ENCODE measurements at regions not wholly inside any gene's neighbourhood (a gene's known extent, or its start where the extent isn't known, plus 50 kb on each side); places are given as distances from the start of the nearest gene placed in this dataset.

DNA sequence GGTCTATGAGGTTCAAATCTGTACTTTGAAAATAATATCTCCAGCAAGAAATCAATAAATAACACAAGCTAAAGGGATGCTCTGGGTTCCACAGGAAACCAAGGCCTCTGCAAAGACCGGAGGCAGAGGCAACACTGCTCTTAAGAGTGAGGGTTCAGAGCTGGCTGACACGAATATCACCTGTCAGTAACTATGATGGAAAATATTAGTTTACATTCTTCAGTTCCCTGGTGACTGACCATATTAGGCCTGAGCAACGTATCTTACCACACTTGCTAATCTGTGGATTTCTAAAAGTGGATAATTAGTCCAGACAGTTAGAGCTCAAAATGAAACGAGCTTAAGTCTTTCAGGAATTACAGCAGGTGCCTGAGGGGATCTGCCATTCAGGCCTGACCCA lies 459.3 kb downstream of the HS3ST3B1 start:
- peaks cover 48% of the 10 kb centered on the region for H3K4me1 ChIP-seq (ENCODE audit: insufficient read depth, low read length)
- H3K9me3 ChIP-seq (ENCODE audit: low read length), result no peaks in the 10 kb centered on the region
- H3K27ac ChIP-seq (ENCODE audit: extremely low read length, insufficient read depth, low read length), result no peak overlapping the region
- H3K4me3 ChIP-seq (replicated peaks in 1 of 3; ENCODE audit: insufficient read depth in 1 of 3, low read depth in 2 of 3, low read length in 3 of 3), result no peak overlapping the region
- FAIRE-seq, result no peak
- no TSS peak for BruUV-seq (replicated peaks)
- intact Hi-C loops (cut with micrococcal nuclease; ENCODE audit: unreplicated experiment) (no loop called here), in situ Hi-C loops (cut with HindIII; ENCODE audit: extremely low pct_ligation_motif_present, low pct_unique_long_range_greater_than_20kb) (no loop called here)
- no peaks in the 10 kb centered on the region for H4K20me1 ChIP-seq (ENCODE audit: insufficient read depth, low read length)
- no peaks in the 10 kb centered on the region for H3K36me3 ChIP-seq (replicated peaks in 1 of 2; ENCODE audit: control insufficient read depth in 1 of 2, insufficient read depth in 2 of 2, low read length in 2 of 2)
- no peaks in the 10 kb centered on the region; a peak in 1 of 5 replicates for H3K27me3 ChIP-seq (ENCODE audit: control insufficient read depth in 1 of 2, insufficient read depth in 2 of 2, low read length in 2 of 2)
- no peaks in the 10 kb centered on the region for H3K79me2 ChIP-seq (ENCODE audit: insufficient read depth, low read length)
- no peak overlapping the region for H3K9ac ChIP-seq (ENCODE audit: insufficient read depth, low read depth, low read length)
- no peak for DNase-seq (ENCODE audit: low spot score)
- no peak overlapping the region for H2AFZ ChIP-seq (ENCODE audit: low read length)
- TF ChIP-seq NONO (IDR thresholded peaks at IDR 0.05) (no peak), NONO (CRISPR knock-in tag; conservative IDR thresholded peaks at IDR 0.05) (no peak), IKZF1 (IDR thresholded peaks at IDR 0.05) (no peak), ZNF775 (CRISPR knock-in tag; IDR thresholded peaks at IDR 0.05; ENCODE audit: borderline replicate concordance) (no peak), NFATC3 (CRISPR knock-in tag; IDR thresholded peaks at IDR 0.05) (no peak), ZFP82 (CRISPR knock-in tag; IDR thresholded peaks at IDR 0.05; ENCODE audit: borderline replicate concordance) (no peak), SRSF1 (optimal IDR thresholded peaks at IDR 0.05; ENCODE audit: low read depth, low read length) (no peak), ZNF235 (CRISPR knock-in tag; IDR thresholded peaks at IDR 0.05; ENCODE audit: borderline replicate concordance) (no peak), ZNF501 (CRISPR knock-in tag; IDR thresholded peaks at IDR 0.05) (no peak)
- TF ChIP-seq, protein P1, sequence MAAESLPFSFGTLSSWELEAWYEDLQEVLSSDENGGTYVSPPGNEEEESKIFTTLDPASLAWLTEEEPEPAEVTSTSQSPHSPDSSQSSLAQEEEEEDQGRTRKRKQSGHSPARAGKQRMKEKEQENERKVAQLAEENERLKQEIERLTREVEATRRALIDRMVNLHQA (CRISPR knock-in tag; IDR thresholded peaks at IDR 0.05), result no peak
- TF ChIP-seq, protein P2, sequence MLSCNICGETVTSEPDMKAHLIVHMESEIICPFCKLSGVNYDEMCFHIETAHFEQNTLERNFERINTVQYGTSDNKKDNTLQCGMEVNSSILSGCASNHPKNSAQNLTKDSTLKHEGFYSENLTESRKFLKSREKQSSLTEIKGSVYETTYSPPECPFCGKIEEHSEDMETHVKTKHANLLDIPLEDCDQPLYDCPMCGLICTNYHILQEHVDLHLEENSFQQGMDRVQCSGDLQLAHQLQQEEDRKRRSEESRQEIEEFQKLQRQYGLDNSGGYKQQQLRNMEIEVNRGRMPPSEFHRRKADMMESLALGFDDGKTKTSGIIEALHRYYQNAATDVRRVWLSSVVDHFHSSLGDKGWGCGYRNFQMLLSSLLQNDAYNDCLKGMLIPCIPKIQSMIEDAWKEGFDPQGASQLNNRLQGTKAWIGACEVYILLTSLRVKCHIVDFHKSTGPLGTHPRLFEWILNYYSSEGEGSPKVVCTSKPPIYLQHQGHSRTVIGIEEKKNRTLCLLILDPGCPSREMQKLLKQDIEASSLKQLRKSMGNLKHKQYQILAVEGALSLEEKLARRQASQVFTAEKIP (CRISPR knock-in tag; IDR thresholded peaks at IDR 0.05; ENCODE audit: borderline replicate concordance), result no peak
- 43% methylated on average over 4 of the region's 4 CpGs for WGBS (ENCODE audit: low lambda C conversion rate)
- no peak for ATAC-seq
- POLR2A ChIA-PET, result interaction anchor here (1.3 to 1.6 kb wide), 2 partner anchors 19 to 459 kb away, joined by 3 to 6 read pairs; partner anchors contain the start of gene HS3ST3B1
- H3K4me2 ChIP-seq (ENCODE audit: low read depth, low read length), result peak overlapping the region; percentile 66
- CTCF ChIA-PET (ENCODE audit: low intra/inter-chr PET ratio, low total read pairs), result no interaction called here

Data from HepG2 (cell line).